Endothelial cell (in vitro differentiated cells): ENCODE measurements at regions not wholly inside any gene's neighbourhood (a gene's known extent, or its start where the extent isn't known, plus 50 kb on each side); places are given as distances from the start of the nearest gene placed in this dataset.

Experiments
- DNase-seq: peaks from one replicate; pipeline ENCODE4 v3.0.0; 2021; ENCODE audit warnings: low spot score
- H3K27ac Mint-ChIP-seq: one replicate; pipeline ENCODE4 v1.8.0; 2021; ENCODE audit warnings: mixed read lengths, inconsistent platforms; ENCODE audit not compliant: unreplicated experiment
- H3K27me3 Mint-ChIP-seq: one replicate; pipeline ENCODE4 v1.8.0; 2021; ENCODE audit warnings: mild to moderate bottlenecking, moderate library complexity, mixed read lengths, inconsistent platforms; ENCODE audit not compliant: unreplicated experiment
- H3K36me3 Mint-ChIP-seq: one replicate; pipeline ENCODE4 v1.8.0; 2021; ENCODE audit warnings: mild to moderate bottlenecking, low read depth, mixed read lengths, inconsistent platforms; ENCODE audit not compliant: unreplicated experiment
- H3K4me1 Mint-ChIP-seq: one replicate; pipeline ENCODE4 v1.8.0; 2021; ENCODE audit warnings: mild to moderate bottlenecking, mixed read lengths, inconsistent platforms; ENCODE audit not compliant: unreplicated experiment
- H3K4me3 Mint-ChIP-seq: one replicate; pipeline ENCODE4 v1.8.0; 2021; ENCODE audit warnings: mild to moderate bottlenecking, mixed read lengths, inconsistent platforms; ENCODE audit not compliant: unreplicated experiment
- H3K9me3 Mint-ChIP-seq: one replicate; pipeline ENCODE4 v1.8.0; 2021; ENCODE audit warnings: mixed read lengths, inconsistent platforms; ENCODE audit not compliant: unreplicated experiment
- TF ChIP-seq, protein P1 (sequence below): fragments of 200-600 bp; sonication (generic); IDR thresholded peaks from one replicate; pipeline ENCODE4 v1.5.0; 2021; ENCODE audit warnings: antibody characterized with exemption; ENCODE audit not compliant: unreplicated experiment

DNA sequence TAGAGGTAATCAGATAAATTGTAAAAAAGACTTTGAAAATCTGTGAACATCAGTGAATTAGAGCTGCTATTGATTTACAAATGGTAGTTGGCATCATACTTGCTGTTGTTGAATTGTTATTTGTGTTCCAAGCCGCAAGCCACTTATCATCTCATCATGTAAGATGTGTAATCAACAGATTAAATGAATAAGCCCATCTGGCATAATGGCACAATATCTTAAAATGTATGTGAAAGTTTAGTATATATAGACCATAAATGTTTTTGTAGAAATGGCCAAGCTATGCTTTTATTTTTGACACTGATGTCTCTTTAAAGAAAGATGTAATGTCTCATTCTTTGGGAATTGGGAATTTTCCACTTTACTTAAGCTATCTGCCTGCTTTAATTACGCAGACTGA is 682.6 kb upstream of the GNPDA2 start:
- Mint-ChIP-seq H3K27me3 (no peaks in the 10 kb centered on the region), H3K4me3 (no peak overlapping the region), H3K9me3 (peaks cover 3% of the 10 kb centered on the region), H3K4me1 (no peaks in the 10 kb centered on the region), H3K27ac (no peak overlapping the region), H3K36me3 (no peaks in the 10 kb centered on the region)
- DNase-seq: no peak
- TF ChIP-seq, protein P1, sequence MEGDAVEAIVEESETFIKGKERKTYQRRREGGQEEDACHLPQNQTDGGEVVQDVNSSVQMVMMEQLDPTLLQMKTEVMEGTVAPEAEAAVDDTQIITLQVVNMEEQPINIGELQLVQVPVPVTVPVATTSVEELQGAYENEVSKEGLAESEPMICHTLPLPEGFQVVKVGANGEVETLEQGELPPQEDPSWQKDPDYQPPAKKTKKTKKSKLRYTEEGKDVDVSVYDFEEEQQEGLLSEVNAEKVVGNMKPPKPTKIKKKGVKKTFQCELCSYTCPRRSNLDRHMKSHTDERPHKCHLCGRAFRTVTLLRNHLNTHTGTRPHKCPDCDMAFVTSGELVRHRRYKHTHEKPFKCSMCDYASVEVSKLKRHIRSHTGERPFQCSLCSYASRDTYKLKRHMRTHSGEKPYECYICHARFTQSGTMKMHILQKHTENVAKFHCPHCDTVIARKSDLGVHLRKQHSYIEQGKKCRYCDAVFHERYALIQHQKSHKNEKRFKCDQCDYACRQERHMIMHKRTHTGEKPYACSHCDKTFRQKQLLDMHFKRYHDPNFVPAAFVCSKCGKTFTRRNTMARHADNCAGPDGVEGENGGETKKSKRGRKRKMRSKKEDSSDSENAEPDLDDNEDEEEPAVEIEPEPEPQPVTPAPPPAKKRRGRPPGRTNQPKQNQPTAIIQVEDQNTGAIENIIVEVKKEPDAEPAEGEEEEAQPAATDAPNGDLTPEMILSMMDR: no peak

- H3K4me3 Mint-ChIP-seq: no peak overlapping the region
- no peak overlapping the region for H3K27ac Mint-ChIP-seq
- H3K27me3 Mint-ChIP-seq: peaks cover 3% of the 10 kb centered on the region
- H3K36me3 Mint-ChIP-seq: peaks cover 5% of the 10 kb centered on the region
- peaks cover 21% of the 10 kb centered on the region for H3K9me3 Mint-ChIP-seq
- H3K4me1 Mint-ChIP-seq: no peaks in the 10 kb centered on the region
- TF ChIP-seq, protein P1: no peak
- DNase-seq: no peak
Measured at GRCh38 chr4:45399116-45399515, 672.8 kb upstream of the GNPDA2 start.

DNA sequence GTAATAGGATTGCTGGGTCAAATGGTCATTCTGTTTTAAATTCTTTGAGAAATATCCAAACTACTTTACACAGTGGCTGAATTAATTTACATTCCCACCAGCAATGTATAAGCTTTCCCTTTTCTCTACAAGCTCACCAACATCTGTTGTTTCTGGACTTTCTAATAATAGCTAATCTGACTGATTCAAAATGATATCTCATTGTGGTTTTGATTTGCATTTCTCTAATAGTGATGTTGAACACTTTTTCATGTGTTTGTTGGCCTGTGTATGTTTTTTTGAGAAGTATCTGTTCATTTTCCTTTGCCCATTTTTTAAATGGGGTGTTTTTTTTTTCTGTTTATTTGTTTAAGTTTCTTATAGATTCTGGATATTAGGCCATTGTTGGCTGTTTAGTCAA is 659.0 kb upstream of the GNPDA2 start:
- TF ChIP-seq, protein P1: no peak
- no peak overlapping the region for H3K27ac Mint-ChIP-seq

DNA sequence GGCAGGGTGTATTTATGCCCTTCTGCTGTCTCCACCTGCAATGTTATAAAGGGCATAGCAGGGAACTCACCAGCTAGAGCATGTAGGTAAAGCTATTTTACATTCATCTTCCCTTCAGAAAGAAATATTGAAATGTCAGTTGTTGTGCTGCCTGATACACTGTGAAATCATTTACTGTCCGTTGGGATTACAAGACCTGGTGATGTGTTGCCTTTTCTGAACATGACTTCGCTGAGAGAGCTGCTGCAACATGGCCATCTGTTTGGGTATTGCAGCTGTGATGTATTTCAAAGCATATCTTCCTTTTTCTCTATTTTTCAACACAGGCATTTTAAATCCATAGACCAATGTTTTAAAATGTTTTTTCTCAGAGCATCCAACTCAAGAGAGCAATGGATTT is 644.1 kb upstream of the GNPDA2 start:
- peaks cover 2% of the 10 kb centered on the region for H3K27me3 Mint-ChIP-seq
- DNase-seq: no peak
- TF ChIP-seq, protein P1: no peak
- H3K4me1 Mint-ChIP-seq: no peaks in the 10 kb centered on the region
- no peak overlapping the region for H3K27ac Mint-ChIP-seq
- H3K4me3 Mint-ChIP-seq: no peak overlapping the region
- H3K36me3 Mint-ChIP-seq: no peaks in the 10 kb centered on the region
- no peaks in the 10 kb centered on the region for H3K9me3 Mint-ChIP-seq

More for the DNA sequence above, 659.0 kb upstream of the GNPDA2 start:
- Mint-ChIP-seq H3K9me3 (peaks cover 10% of the 10 kb centered on the region), H3K4me3 (no peak overlapping the region), H3K36me3 (no peaks in the 10 kb centered on the region), H3K4me1 (no peaks in the 10 kb centered on the region), H3K27me3 (no peaks in the 10 kb centered on the region)
- DNase-seq: no peak

DNA sequence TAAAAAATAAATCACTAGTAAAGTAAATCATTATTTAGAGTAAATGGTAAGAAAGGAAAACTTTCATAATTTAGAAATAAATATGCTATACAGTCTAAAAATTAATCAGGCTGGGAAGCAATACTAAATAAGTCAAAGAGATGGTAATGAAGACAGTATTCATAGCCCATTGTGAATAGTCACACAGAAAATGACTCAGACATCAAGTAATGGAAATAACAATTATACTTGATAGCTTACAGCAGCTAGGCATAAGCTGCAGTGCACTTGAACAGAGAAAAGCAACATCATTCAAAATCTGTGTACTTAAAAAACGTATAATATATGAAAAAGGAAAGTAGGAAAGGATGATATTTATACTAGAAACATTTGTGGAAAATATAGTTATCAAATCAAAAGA is 642.5 kb upstream of the GNPDA2 start:
- no peaks in the 10 kb centered on the region for H3K4me1 Mint-ChIP-seq
- H3K4me3 Mint-ChIP-seq: no peak overlapping the region
- TF ChIP-seq, protein P1: no peak
- H3K36me3 Mint-ChIP-seq: no peaks in the 10 kb centered on the region
- no peaks in the 10 kb centered on the region for H3K9me3 Mint-ChIP-seq
- H3K27me3 Mint-ChIP-seq: peaks cover 2% of the 10 kb centered on the region
- no peak overlapping the region for H3K27ac Mint-ChIP-seq
- DNase-seq: no peak
